Activated naive CD4-positive, alpha-beta T cell (primary cell): ENCODE measurements at regions not wholly inside any gene's neighbourhood (a gene's known extent, or its start where the extent isn't known, plus 50 kb on each side); places are given as distances from the start of the nearest gene placed in this dataset.

Experiments
- DNase-seq, 4 experiments: peaks; one replicate each; lab custom pipeline; 2025; lab: John Stamatoyannopoulos, UW

GRCh38 chr11:69994810-69995209 is 83.3 kb upstream of the ANO1 start:
- DNase-seq = no peak

GRCh38 chr11:69995697-69996096 is 82.4 kb upstream of the ANO1 start:
- no peak for DNase-seq

- DNase-seq = no peak
These were observed 81.7 kb upstream of the ANO1 start for GRCh38 chr11:69996451-69996850.

- DNase-seq = no peak
These were observed 80.8 kb upstream of the ANO1 start for GRCh38 chr11:69997352-69997751.

GRCh38 chr11:69999721-70000120 is 78.4 kb upstream of the ANO1 start:
- DNase-seq = no peak

- DNase-seq = no peak
These were observed 77.9 kb upstream of the ANO1 start for GRCh38 chr11:70000228-70000627.

- DNase-seq = no peak
These were observed 76.9 kb upstream of the ANO1 start for GRCh38 chr11:70001246-70001645.

GRCh38 chr11:70002433-70002832 is 75.7 kb upstream of the ANO1 start:
- no peak for DNase-seq

GRCh38 chr11:70005107-70005818 is 72.9 kb upstream of the ANO1 start:
- no peak for DNase-seq

- no peak for DNase-seq
These were observed 70.3 kb upstream of the ANO1 start for GRCh38 chr11:70007796-70008195.

- no peak for DNase-seq
These were observed 67.3 kb upstream of the ANO1 start for GRCh38 chr11:70010774-70011173.

GRCh38 chr11:70012134-70012733 is 65.9 kb upstream of the ANO1 start:
- no peak for DNase-seq

- DNase-seq = no peak
These were observed 63.8 kb upstream of the ANO1 start for GRCh38 chr11:70014291-70014690.

GRCh38 chr11:70016666-70017367 is 61.3 kb upstream of the ANO1 start:
- DNase-seq = no peak

GRCh38 chr11:70018816-70019215 is 59.3 kb upstream of the ANO1 start:
- DNase-seq = no peak

GRCh38 chr11:70019576-70020011 is 58.5 kb upstream of the ANO1 start:
- DNase-seq = no peak

GRCh38 chr11:70020336-70021214 is 57.5 kb upstream of the ANO1 start:
- DNase-seq = no peak

- DNase-seq = no peak
These were observed 56.5 kb upstream of the ANO1 start for GRCh38 chr11:70021586-70021985.

- no peak for DNase-seq
These were observed 53.9 kb upstream of the ANO1 start for GRCh38 chr11:70024036-70024772.

GRCh38 chr11:70024773-70025045 is 53.4 kb upstream of the ANO1 start:
- DNase-seq = no peak

GRCh38 chr11:70025308-70025707 is 52.8 kb upstream of the ANO1 start:
- DNase-seq = no peak

- DNase-seq = no peak
These were observed 52.1 kb upstream of the ANO1 start for GRCh38 chr11:70026012-70026411.
